OCI-LY1 (cell line): ENCODE measurements at regions not wholly inside any gene's neighbourhood (a gene's known extent, or its start where the extent isn't known, plus 50 kb on each side); places are given as distances from the start of the nearest gene placed in this dataset.

Experiments used
- H2AFZ ChIP-seq: fragments of 200-600 bp; sonication (generic), shearing (Covaris generic); 2 replicates; pipeline ENCODE4 v1.6.0; 2014; ENCODE audit warnings: antibody characterized with exemption, mild to moderate bottlenecking, low read length
- H3F3A ChIP-seq: fragments of 200-600 bp; sonication (generic), shearing (Covaris generic); 2 replicates; pipeline ENCODE4 v1.6.0; 2014; ENCODE audit warnings: mild to moderate bottlenecking, antibody characterized with exemption, low read length, moderate library complexity; ENCODE audit not compliant: insufficient read depth
- H3K27ac ChIP-seq: fragments of 200-600 bp; sonication (generic); 2 replicates; pipeline ENCODE4 v1.5.1; 2014; ENCODE audit warnings: low read length, mixed run types, mild to moderate bottlenecking, low read depth; ENCODE audit not compliant: poor library complexity, severe bottlenecking
- H3K27me3 ChIP-seq: fragments of 200-600 bp; sonication (generic); 2 replicates; pipeline ENCODE4 v1.6.0; 2014; ENCODE audit warnings: antibody characterized with exemption, mild to moderate bottlenecking, low read length, moderate library complexity; ENCODE audit not compliant: insufficient read depth
- H3K36me3 ChIP-seq: fragments of 200-600 bp; sonication (generic); 2 replicates; pipeline ENCODE4 v1.6.1; 2014; ENCODE audit warnings: mild to moderate bottlenecking, antibody characterized with exemption, low read length, moderate library complexity, mixed read lengths; ENCODE audit not compliant: insufficient read depth
- H3K4me1 ChIP-seq: fragments of 200-600 bp; sonication (generic); 2 replicates; pipeline ENCODE4 v1.5.1; 2014; ENCODE audit warnings: mild to moderate bottlenecking, low read length, moderate library complexity; ENCODE audit not compliant: insufficient read depth, severe bottlenecking
- H3K4me2 ChIP-seq: fragments of 200-600 bp; sonication (generic), shearing (Covaris generic); 2 replicates; pipeline ENCODE4 v1.6.1; 2014; ENCODE audit warnings: low read length
- H3K4me3 ChIP-seq: fragments of 200-600 bp; sonication (generic); 2 replicates; pipeline ENCODE4 v1.5.1; 2014; ENCODE audit warnings: low read length, low read depth, mild to moderate bottlenecking, mixed read lengths; ENCODE audit not compliant: poor library complexity, severe bottlenecking
- H3K79me2 ChIP-seq: fragments of 200-600 bp; shearing (Covaris generic); 2 replicates; pipeline ENCODE4 v1.6.1; 2016; ENCODE audit warnings: mixed run types, low read length, mixed read lengths; ENCODE audit not compliant: insufficient read depth
- H3K9ac ChIP-seq: fragments of 200-600 bp; sonication (generic), shearing (Covaris generic); 2 replicates; pipeline ENCODE4 v1.6.1; 2014; ENCODE audit warnings: mild to moderate bottlenecking, low read length, mixed read lengths
- H3K9me2 ChIP-seq: fragments of 200-600 bp; sonication (generic), shearing (Covaris generic); 2 replicates; pipeline ENCODE4 v1.6.1; 2014; ENCODE audit warnings: low read depth, mild to moderate bottlenecking, low read length, mixed read lengths
- H3K9me3 ChIP-seq: fragments of 200-600 bp; shearing (Covaris generic); 2 replicates; pipeline ENCODE4 v1.6.1; 2014; ENCODE audit warnings: low read length, mixed read lengths
- H4K20me1 ChIP-seq: fragments of 200-600 bp; sonication (generic), shearing (Covaris generic); 2 replicates; pipeline ENCODE4 v1.6.0; 2016; ENCODE audit warnings: mild to moderate bottlenecking, low read length; ENCODE audit not compliant: insufficient read depth
- EZH2 ChIP-seq: fragments of 200-600 bp; sonication (generic), shearing (Covaris generic); IDR thresholded peaks from 2 replicates; pipeline ENCODE4 v1.8.0; 2017; ENCODE audit warnings: borderline replicate concordance, mixed run types, mild to moderate bottlenecking, antibody characterized with exemption, low read length, moderate library complexity, mixed read lengths
- TF ChIP-seq, protein P1 (sequence below): fragments of 200-600 bp; sonication (generic), shearing (Covaris generic); IDR thresholded peaks from 2 replicates; pipeline ENCODE4 v1.5.1; 2017; ENCODE audit warnings: mild to moderate bottlenecking, antibody characterized with exemption, low read length, moderate library complexity, mixed read lengths

DNA sequence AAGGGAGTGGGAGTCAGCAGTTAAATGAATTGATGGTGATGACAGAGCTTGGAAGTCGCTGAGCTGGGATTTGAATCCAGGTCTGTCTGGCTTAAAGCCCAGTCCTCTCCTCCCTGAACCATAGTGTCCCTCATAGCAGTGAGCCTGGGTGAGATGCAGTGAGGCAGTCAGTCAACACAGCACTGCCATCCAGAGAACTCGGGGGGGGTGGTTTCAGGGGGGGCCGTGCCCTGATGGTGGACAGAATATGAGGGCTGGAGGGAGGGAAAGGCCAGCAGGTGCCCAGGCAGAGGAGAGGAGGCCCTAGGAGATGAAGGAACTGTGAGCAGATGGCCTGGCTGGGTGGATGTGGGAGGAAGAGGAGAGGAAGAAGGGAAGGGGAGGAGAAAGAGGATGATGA lies 405.6 kb downstream of the PTPRU start:
- Histone ChIP-seq H3K4me2 (no peak overlapping the region), H3K27me3 (no peaks in the 10 kb centered on the region), H3K9me2 (no peaks in the 10 kb centered on the region), H3K27ac (no peak overlapping the region), H2AFZ (no peak overlapping the region), H4K20me1 (no peaks in the 10 kb centered on the region), H3K9ac (no peak overlapping the region), H3K9me3 (no peaks in the 10 kb centered on the region), H3F3A (no peaks in the 10 kb centered on the region), H3K4me3 (no peak overlapping the region), H3K36me3 (no peaks in the 10 kb centered on the region), H3K4me1 (no peaks in the 10 kb centered on the region), H3K79me2 (no peaks in the 10 kb centered on the region)
- TF ChIP-seq EZH2: no peak
- TF ChIP-seq, protein P1, sequence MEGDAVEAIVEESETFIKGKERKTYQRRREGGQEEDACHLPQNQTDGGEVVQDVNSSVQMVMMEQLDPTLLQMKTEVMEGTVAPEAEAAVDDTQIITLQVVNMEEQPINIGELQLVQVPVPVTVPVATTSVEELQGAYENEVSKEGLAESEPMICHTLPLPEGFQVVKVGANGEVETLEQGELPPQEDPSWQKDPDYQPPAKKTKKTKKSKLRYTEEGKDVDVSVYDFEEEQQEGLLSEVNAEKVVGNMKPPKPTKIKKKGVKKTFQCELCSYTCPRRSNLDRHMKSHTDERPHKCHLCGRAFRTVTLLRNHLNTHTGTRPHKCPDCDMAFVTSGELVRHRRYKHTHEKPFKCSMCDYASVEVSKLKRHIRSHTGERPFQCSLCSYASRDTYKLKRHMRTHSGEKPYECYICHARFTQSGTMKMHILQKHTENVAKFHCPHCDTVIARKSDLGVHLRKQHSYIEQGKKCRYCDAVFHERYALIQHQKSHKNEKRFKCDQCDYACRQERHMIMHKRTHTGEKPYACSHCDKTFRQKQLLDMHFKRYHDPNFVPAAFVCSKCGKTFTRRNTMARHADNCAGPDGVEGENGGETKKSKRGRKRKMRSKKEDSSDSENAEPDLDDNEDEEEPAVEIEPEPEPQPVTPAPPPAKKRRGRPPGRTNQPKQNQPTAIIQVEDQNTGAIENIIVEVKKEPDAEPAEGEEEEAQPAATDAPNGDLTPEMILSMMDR: no peak

DNA sequence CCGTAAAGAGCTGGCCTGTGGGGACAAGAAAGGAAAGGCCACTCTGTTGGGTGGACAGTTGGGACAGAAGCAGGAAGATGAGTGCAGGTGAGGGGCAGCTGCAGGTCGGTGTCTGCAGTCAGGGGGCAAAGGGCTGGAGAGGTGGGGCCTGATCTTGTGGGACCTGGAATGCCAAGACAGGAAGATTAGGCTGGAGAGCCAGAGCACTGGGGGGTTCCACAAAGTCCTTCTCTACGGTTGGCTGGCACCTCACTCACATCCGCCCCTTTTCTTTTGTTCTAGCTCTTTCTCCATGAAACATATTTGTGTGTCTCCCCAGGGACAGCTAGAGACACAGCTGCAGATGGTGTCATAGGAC lies 404.1 kb downstream of the PTPRU start:
- Histone ChIP-seq H3K36me3 (no peaks in the 10 kb centered on the region), H3K27me3 (peaks cover 1% of the 10 kb centered on the region; the same call in 1 of the 2 replicates), H3K4me2 (no peak overlapping the region), H3K9me2 (no peaks in the 10 kb centered on the region), H3K79me2 (no peaks in the 10 kb centered on the region), H2AFZ (no peak overlapping the region), H3K4me1 (no peaks in the 10 kb centered on the region), H4K20me1 (no peaks in the 10 kb centered on the region), H3K9ac (no peak overlapping the region), H3F3A (no peaks in the 10 kb centered on the region), H3K27ac (no peak overlapping the region), H3K9me3 (no peaks in the 10 kb centered on the region), H3K4me3 (no peak overlapping the region)
- TF ChIP-seq EZH2: no peak
- TF ChIP-seq, protein P1: no peak

DNA sequence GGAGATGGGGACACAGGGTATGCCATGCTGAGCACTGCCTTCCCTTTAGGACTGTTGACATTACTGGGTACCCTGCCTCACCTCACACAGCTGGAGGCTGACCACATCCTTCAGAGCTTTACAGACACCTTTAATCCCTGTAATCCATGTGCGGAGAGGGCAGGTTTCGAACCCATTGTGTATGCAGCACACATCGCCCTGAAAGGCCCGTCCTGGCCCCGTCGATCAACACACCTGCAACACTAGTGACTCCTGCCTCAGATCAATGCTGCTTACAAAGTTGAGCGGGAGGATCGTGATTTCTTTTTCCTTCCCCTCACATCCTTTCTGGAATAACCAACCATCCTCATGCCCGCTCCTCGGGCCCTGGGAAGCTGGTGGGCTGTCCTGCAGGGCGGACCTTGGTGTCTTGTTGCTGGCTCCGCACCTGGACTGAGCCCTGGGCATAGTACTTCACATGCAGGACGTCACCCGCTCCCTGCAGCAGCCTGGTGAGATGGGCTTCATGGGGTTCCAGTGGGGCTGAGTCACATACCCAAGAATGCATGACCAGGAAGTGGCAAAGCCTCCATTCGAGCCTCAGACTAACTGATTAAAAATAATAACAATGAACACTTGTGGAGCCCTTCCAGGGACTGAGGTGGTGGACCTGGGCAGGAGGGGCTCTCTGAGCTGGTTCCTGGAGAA lies 403.6 kb downstream of the PTPRU start:
- Histone ChIP-seq H4K20me1 (no peaks in the 10 kb centered on the region), H3K27me3 (peaks cover 4% of the 10 kb centered on the region; the same call in 1 of the 2 replicates), H3K27ac (no peak overlapping the region), H3K79me2 (no peaks in the 10 kb centered on the region), H3K9me3 (no peaks in the 10 kb centered on the region), H3K4me2 (no peak overlapping the region), H3F3A (no peaks in the 10 kb centered on the region), H3K9me2 (no peaks in the 10 kb centered on the region), H3K36me3 (no peaks in the 10 kb centered on the region), H3K4me1 (no peaks in the 10 kb centered on the region), H3K9ac (no peak overlapping the region), H2AFZ (no peak overlapping the region), H3K4me3 (no peak overlapping the region)
- TF ChIP-seq, protein P1: no peak
- TF ChIP-seq EZH2: no peak
